ENCODE measurements at regions not wholly inside any gene's neighbourhood (a gene's known extent, or its start where the extent isn't known, plus 50 kb on each side); places are given as distances from the start of the nearest gene placed in this dataset.
A peak's percentile ranks its signal among the peaks of the same experiment; 100 is the strongest.
"Not testable (repeated sequence)": the region's sequence is repeated elsewhere in the genome, so short reads cannot be mapped to it uniquely, and the experiment has no call there.

DNA sequence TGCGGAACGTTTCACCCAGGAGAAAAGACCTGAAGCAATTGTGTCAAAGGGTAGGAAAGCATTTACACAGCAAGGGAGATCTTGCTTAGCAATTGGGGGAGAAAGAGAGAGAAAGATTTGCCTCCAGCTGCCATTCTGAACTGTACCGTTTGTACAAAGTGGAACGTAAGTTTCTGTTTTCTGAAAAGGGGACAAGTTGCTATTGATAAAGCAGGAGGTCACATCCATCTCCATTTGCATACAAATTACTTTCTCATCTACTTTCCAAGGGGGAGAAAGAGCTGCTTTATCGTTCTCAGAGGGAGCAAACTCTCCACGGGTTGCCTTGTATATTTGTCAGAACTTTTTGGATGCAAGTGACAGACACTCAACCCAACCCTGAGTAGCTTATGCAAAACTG is 92.0 kb upstream of the CARD11 start:
- no peak for DNase-seq

DNA sequence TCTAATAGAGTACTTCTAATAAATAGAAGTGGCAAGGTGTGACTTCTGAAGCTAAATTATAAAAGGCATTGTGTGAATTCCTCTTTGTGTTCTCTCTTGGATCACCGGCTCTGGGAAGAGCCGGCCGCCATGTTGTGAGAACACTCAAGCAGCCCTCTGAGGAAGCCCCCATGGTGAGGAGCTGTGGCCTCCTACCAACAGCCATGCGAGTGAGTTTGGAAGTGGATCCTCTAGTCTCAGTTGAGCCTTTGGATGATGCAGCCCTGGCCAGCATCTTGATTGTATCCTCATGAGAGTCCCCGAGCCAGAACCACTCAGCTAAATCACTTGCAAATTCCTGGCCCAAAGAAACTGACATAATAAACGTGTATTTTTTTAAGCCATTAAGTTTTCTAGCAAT is 94.5 kb upstream of the CARD11 start:
- DNase-seq, result no peak

DNA sequence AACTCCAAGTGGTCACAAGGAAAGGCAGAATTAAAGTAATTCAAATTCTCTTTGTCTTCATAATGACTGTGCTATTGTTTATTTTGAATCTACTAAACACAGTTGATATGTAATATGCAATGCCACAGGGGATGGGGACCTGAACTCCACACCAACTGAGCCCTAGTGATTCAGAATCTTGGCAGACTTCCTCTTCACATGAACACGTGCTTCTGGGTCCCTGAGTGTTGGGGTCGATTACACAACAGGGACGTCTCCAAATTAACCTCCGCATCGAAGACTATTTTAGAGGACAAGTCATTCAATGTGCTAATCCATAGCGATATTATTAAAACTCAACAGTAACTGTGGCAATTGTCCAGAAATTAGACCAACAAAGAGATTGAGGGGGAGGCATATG is 95.3 kb upstream of the CARD11 start:
- no peak for DNase-seq

DNA sequence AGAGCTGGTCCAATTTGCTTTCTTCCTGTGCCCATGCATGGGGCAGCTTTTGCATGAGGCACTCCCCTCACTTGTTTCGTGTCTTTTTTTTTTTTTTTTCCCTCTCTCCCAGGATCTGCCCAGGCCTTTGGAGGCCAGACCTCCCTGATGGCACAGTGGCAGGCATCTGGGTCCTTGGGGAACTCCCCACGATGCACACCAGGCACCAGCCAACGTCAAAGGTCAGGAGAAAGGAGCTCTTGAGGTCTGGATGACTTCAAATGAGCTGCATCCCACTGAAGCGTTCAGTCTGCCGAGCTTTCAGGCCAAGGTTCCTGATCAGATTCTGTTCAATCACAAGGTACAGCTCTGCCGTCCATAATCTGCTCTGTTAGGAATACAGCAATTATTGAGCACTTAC is 97.2 kb upstream of the CARD11 start:
- DNase-seq, result no peak

DNA sequence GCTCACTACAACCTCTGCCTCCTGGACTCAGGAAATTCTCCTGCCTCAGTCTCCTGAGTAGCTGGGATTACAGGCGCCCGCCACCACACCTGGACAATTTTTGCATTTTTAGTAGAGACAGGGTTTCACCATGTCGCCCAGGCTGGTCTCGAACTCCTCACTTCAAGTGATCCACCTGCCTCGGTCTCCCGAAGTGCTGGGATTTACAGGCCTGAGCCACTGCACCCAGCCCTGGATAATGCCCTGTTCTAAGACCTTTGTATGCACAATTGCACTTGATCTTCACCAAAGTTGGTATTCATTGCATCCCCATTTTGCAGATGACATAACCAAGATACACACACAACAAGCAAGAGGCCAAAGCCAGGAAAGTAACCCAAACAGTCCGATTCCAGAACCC is 97.7 kb upstream of the CARD11 start:
- no peak for DNase-seq

- DNase-seq, result no peak
Observed at GRCh38 chr7:3143869-3144775, 100.5 kb upstream of the CARD11 start.

GRCh38 chr7:3144776-3145125 is 101.1 kb upstream of the CARD11 start:
- not testable (repeated sequence) for DNase-seq

DNA sequence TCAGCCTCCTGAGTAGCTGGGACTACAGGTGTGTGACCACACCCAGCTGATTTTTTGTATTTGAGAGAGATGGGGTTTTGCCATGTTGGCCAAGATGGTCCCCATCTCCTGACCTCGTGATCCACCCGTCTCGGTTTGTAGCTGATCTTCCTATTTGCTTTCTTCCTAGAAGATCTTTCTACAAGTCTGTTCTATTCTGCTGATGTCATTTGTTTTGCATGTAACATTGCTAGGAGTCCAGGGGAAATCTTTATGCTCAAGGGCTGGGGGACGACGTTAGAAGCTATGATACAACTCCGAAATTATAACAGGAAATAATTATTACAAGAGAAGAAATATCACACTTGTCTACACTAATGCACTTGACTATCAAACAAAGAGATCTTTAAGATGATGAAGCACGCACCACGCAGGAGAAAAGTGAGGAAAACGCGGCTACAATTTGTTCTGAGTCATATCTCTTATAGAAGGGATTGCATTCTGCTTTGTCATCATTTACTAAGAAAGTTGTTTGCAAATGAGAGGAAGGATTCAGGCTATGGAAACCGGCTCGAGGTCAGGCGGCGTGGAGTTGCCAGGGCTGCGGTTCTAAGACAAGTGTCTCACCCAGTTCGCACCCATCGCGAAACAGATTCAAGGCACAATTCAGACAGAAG is 103.0 kb upstream of the CARD11 start:
- no peak for DNase-seq

DNA sequence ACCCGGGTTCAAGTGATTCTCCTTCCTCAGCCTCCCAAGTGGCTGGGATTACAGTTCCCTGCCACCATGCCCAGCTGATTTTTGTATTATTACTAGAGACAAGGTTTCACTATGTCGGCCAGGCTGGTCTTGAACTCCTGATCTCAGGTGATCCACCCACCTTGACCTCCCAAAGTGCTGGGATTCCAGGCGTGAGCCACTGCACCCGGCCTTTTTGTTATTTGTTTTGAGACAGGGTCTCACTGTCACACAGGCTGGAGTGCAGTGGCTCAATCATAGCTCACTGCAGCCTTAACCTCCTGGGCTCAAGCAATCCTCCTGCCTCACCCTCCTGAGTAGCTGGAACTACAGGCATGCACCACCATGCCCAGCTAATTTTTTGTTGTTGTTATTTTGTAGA is 104.8 kb upstream of the CARD11 start:
- DNase-seq, result not testable (repeated sequence)

GRCh38 chr7:3149231-3149995 is 105.7 kb upstream of the CARD11 start:
- no peak for DNase-seq

- no peak for DNase-seq
Observed at GRCh38 chr7:3150027-3150426, 106.4 kb upstream of the CARD11 start.

DNA sequence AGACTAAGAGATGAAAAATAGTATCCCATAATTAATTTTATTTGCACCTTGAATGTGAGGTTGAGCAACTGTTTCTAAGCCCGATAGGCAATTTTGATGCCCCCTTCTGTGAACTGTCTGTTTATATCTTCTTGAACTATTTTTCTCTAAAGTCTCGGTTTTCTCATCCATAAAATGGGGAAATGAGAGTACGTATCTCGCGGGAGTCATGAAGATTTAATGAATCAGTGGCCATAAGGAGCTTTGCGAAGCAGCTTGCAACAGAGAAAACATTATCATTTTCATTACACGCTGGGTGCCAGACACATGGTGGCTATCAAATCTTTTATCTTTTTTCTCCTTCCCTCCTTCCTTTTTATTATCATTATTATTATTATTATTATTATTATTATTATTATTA is 108.1 kb upstream of the CARD11 start:
- DNase-seq, result no peak

DNA sequence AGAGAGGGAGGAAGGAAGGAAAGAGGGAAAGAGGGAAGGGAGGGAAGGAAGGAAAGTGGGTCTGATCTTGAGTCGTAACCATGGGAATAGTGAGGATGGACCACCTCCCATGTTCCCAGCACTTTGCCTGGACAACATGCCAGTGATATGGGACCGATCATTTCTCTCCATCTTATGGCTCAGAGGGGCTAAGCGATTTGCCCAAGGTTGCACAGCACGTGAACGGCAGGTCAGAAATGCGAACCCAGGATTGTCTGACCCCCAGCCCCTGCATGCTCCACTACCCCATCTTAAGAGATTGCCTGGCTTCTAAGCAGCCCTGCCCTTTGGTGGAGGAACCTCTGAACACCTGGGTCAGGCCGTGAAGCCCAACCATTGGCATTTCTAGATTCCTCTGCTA is 109.0 kb upstream of the CARD11 start:
- no peak for DNase-seq

DNA sequence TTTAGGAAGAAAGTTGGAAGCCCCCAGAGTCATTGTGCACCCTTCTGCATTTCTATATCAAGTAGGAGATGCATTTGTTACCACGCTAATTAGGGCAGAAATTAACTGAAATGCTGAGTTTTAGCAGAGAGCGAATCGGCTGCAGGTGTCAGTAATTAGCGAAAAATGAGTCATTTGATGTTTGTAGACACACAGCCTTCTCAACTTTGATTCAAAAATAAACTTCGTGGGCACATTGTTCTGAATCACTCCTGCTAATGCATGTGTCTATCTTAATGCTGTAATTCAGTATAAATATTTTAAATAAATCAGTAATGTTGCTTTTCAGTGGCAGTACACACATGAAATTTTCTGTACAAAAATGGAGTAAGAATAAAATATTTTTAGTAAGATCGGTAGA is 109.5 kb upstream of the CARD11 start:
- no peak for DNase-seq

DNA sequence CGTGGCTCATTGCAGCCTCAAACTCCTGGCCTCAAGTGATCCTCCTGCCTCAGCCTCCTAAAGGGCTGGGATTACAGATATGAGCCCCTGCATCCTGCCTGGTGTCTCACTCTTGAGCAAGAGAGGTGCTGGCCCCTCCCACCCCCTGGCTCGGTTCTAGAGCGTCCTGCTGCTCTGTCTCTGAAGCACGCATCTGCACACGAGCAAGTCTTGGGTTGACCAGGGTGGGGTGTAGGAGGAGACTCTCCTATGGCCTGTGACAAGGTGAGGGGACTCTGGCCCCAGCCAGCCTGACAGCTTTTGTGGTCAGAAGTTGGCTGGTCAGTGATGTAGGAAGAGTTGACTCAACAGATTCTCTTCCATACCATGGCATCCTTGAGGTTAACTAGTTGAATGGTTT is 110.7 kb upstream of the CARD11 start:
- DNase-seq, result no peak

- DNase-seq, result no peak
Observed at GRCh38 chr7:3154881-3155494, 111.3 kb upstream of the CARD11 start.

GRCh38 chr7:3156508-3156907 is 112.8 kb upstream of the CARD11 start:
- DNase-seq, result no peak

GRCh38 chr7:3157566-3158287 is 114.1 kb upstream of the CARD11 start:
- DNase-seq, result peak in 1 of 58 donors; percentile 2

DNA sequence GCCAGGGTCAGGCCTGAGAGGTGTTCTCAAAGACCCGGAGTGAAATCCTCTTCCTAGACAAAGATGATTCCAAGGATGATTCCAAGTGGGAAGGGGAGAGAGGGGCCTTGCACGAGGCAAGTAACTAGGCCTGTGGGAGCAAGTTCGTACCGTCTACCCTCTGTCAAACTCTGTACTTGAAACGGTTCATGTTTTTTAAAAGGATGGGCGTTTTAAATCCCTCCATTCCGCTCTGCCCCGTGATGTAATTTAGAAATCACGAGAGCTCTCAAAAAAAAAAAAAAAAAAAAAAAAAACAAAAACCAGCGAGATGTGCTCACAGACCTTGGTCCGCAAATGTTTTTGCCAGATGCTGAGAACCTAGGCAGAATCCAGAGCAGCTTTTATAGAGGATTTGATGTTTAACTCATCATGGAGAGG is 114.7 kb upstream of the CARD11 start:
- DNase-seq, result no peak

DNA sequence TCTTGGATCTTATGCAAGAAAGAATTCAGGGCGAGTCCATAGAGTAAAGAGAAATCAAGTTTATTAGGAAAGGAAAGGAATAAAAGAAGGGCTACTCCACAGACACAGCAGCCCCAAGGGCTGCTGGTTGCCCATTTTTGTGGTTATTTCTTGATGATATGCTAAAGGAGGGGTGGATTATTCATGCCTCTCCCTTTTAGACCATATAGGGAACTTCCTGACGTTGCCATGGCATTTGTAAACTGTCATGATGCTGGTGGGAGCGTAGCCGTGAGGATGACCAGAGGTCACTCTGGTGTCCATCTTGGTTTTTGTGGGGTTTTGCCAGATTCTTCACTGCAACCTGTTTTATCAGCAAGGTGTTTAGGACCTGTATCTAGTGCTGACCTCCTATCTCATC is 115.4 kb upstream of the CARD11 start:
- no peak for DNase-seq

DNA sequence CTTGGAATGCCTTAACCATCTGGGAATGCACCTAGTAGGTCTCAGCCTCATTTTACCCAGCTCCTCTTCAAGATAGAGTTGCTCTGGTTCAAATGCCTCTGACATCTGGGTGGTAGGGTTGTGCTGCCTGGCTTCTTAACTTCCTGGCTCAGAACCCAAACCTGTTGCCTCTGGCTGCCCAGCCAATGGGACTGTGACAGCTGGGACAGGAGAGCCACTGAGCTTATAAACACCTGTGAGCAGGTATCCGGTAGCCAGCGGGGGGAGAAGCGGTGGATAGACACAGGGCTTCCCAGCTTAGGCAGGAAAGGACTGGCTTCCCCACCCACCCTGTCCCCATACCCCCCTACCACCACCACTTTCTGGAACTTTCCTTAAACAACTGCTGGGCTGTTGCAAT is 115.8 kb upstream of the CARD11 start:
- no peak for DNase-seq
